IMR-90 (cell line): ENCODE measurements at regions not wholly inside any gene's neighbourhood (a gene's known extent, or its start where the extent isn't known, plus 50 kb on each side); places are given as distances from the start of the nearest gene placed in this dataset.

Source experiments
- ATAC-seq: fragments of 200-7000 bp; cut with Tn5 transposase; 2 replicates; pipeline ENCODE4 v1.9.1; 2020; ENCODE audit warnings: low read depth, mild to moderate bottlenecking, moderate library complexity
- BruUV-seq: library from RNA; stranded (reverse); fragments of 400-500 nt; replicated peaks from 2 replicates; lab custom pipeline; 2021; lab: Mats Ljungman, UMichigan
- CTCF ChIA-PET: fragments of 300-600 bp; formaldehyde crosslinking; extraction: SDS; loops from one replicate; lab custom pipeline; 2021; ENCODE audit warnings: antibody characterized with exemption; lab: Yijun Ruan, JAX
- POLR2A ChIA-PET: fragments of 300-600 bp; sonication (Branson Sonifier 250); formaldehyde crosslinking; loops from one replicate; lab custom pipeline; 2022; ENCODE audit warnings: antibody characterized with exemption; ENCODE audit not compliant: unreplicated experiment; lab: Charles Lee
- DNase-seq: peaks from one replicate; pipeline ENCODE4 v3.0.0; 2013
- H2AFZ ChIP-seq: replicated peaks from 2 replicates; pipeline ENCODE3; 2013; ENCODE audit warnings: low read length, mild to moderate bottlenecking; ENCODE audit not compliant: poor library complexity
- H2AK5ac ChIP-seq: 2 replicates; pipeline ENCODE4 v1.6.1; 2013; ENCODE audit warnings: low read depth, low read length, inconsistent platforms
- H2AK9ac ChIP-seq: replicated peaks from 2 replicates; pipeline ENCODE3; 2013; ENCODE audit warnings: mild to moderate bottlenecking, low read depth, low read length, moderate library complexity; ENCODE audit not compliant: poor library complexity
- H2BK120ac ChIP-seq: 2 replicates; pipeline ENCODE4 v1.6.1; 2013; ENCODE audit warnings: low read depth, low read length, inconsistent platforms
- H2BK15ac ChIP-seq: 3 replicates; pipeline ENCODE4 v1.6.1; 2013; ENCODE audit warnings: low read depth, low read length, inconsistent platforms
- H2BK20ac ChIP-seq: 2 replicates; pipeline ENCODE4 v1.6.1; 2013; ENCODE audit warnings: low read depth, mild to moderate bottlenecking, inconsistent platforms, low read length, moderate library complexity
- H2BK5ac ChIP-seq: 2 replicates; pipeline ENCODE4 v1.6.1; 2013; ENCODE audit warnings: mild to moderate bottlenecking, low read depth, low read length, inconsistent platforms; ENCODE audit not compliant: poor library complexity, severe bottlenecking
- H3K14ac ChIP-seq: replicated peaks from 2 replicates; pipeline ENCODE4 v1.6.1; 2013; ENCODE audit warnings: low read depth, low read length, inconsistent platforms
- H3K18ac ChIP-seq: 2 replicates; pipeline ENCODE4 v1.6.1; 2013; ENCODE audit warnings: low read depth, low read length, control low read depth
- H3K23ac ChIP-seq: 2 replicates; pipeline ENCODE4 v1.6.1; 2013; ENCODE audit warnings: low read depth, low read length, inconsistent platforms
- H3K27ac ChIP-seq: 2 replicates; pipeline ENCODE4 v1.5.1; 2013; ENCODE audit warnings: mild to moderate bottlenecking, control low read depth, low read length; ENCODE audit not compliant: insufficient read depth
- H3K27me3 ChIP-seq: 2 replicates; pipeline ENCODE4 v1.6.1; 2013; ENCODE audit warnings: low read length; ENCODE audit not compliant: control insufficient read depth, insufficient read depth
- H3K36me3 ChIP-seq: 2 replicates; pipeline ENCODE4 v1.6.1; 2013; ENCODE audit warnings: low read length, mixed read lengths; ENCODE audit not compliant: control insufficient read depth, insufficient read depth
- H3K4ac ChIP-seq: 2 replicates; pipeline ENCODE4 v1.6.1; 2013; ENCODE audit warnings: low read depth, low read length, inconsistent platforms
- H3K4me1 ChIP-seq: 2 replicates; pipeline ENCODE4 v1.6.1; 2013; ENCODE audit warnings: low read length, mixed read lengths; ENCODE audit not compliant: control insufficient read depth, insufficient read depth
- H3K4me2 ChIP-seq: 2 replicates; pipeline ENCODE4 v1.6.1; 2013; ENCODE audit warnings: low read depth, mild to moderate bottlenecking, control low read depth, low read length, moderate library complexity
- H3K4me3 ChIP-seq: 2 replicates; pipeline ENCODE4 v1.5.1; 2013; ENCODE audit warnings: low read depth, mild to moderate bottlenecking, control low read depth, low read length, moderate library complexity; ENCODE audit not compliant: insufficient read depth
- H3K56ac ChIP-seq: 2 replicates; pipeline ENCODE4 v1.6.1; 2013; ENCODE audit warnings: low read length, inconsistent platforms; ENCODE audit not compliant: insufficient read depth; ENCODE audit errors: extremely low read depth
- H3K79me1 ChIP-seq, 2 experiments: 2 replicates each; pipeline ENCODE4 v1.6.1; 2013; ENCODE audit warnings: low read length in 2 of 2, inconsistent platforms in 1 of 2, low read depth in 1 of 2
- H3K9ac ChIP-seq: 2 replicates; pipeline ENCODE4 v1.6.1; 2013; ENCODE audit warnings: low read depth, low read length, control low read depth
- H3K9me1 ChIP-seq: 2 replicates; pipeline ENCODE4 v1.6.1; 2013; ENCODE audit warnings: low read length, inconsistent platforms; ENCODE audit not compliant: insufficient read depth
- H3K9me3 ChIP-seq: 2 replicates; pipeline ENCODE4 v1.6.1; 2013; ENCODE audit warnings: low read length; ENCODE audit not compliant: control insufficient read depth, insufficient read depth
- H4K20me1 ChIP-seq: 2 replicates; pipeline ENCODE4 v1.6.1; 2013; ENCODE audit warnings: low read length, inconsistent platforms; ENCODE audit not compliant: insufficient read depth
- H4K5ac ChIP-seq: 2 replicates; pipeline ENCODE4 v1.6.1; 2013; ENCODE audit warnings: mild to moderate bottlenecking, low read depth, low read length, control low read depth
- H4K8ac ChIP-seq, 2 experiments: 2 replicates each; pipeline ENCODE4 v1.6.1; 2013; ENCODE audit warnings: low read depth in 2 of 2, low read length in 2 of 2, control low read depth in 1 of 2, inconsistent platforms in 1 of 2
- H4K91ac ChIP-seq: 2 replicates; pipeline ENCODE4 v1.6.1; 2013; ENCODE audit warnings: low read depth, low read length, inconsistent platforms; ENCODE audit not compliant: insufficient read depth
- FOS ChIP-seq: fragments of 150-350 bp; IDR thresholded peaks from 2 replicates; pipeline ENCODE4 v1.6.1; 2016; ENCODE audit warnings: low read depth, low read length
- RAD21 ChIP-seq: IDR thresholded peaks from 2 replicates; pipeline ENCODE4 v1.6.1; 2012; ENCODE audit warnings: low read length, improper control_type of control experiment
- SMC3 ChIP-seq: fragments of 150-350 bp; IDR thresholded peaks from 2 replicates; pipeline ENCODE4 v1.6.1; 2016; ENCODE audit warnings: low read depth, mild to moderate bottlenecking, antibody characterized with exemption, low read length, moderate library complexity
- whole genome bisulfite sequencing, 2 experiments: methylation state at CpG; one replicate each; pipeline versions ENCODE4 v1.1.5 to v1.1.7; 2013; ENCODE audit warnings: missing lambda C conversion rate in 2 of 2; ENCODE audit not compliant: insufficient read length in 1 of 2; ENCODE audit errors: extremely low coverage in 2 of 2; 5-methylcytosine and 5-hydroxymethylcytosine counted together
- dilution Hi-C: fragments of 300-500 bp; cut with HindIII; formaldehyde crosslinking; loops from one replicate; pipeline ENCODE4 v1.14.3; 2018; ENCODE audit warnings: low sequenced_read_pairs; ENCODE audit not compliant: unreplicated experiment
- in situ Hi-C: fragments of 300-500 bp; cut with MboI; formaldehyde crosslinking; loops from 3 replicates; pipeline ENCODE4 v1.14.3; 2019; ENCODE audit warnings: low sequenced_read_pairs, inconsistent platforms, mixed read lengths
- intact Hi-C: fragments of 100-400 bp; cut with micrococcal nuclease; formaldehyde crosslinking; loops from 2 replicates; pipeline ENCODE4 v1.10.0; 2022
- TF ChIP-seq, protein P1 (sequence below): conservative IDR thresholded peaks from 2 replicates; pipeline ENCODE4 v1.5.1; 2012; ENCODE audit warnings: mild to moderate bottlenecking, low read depth, low read length, improper control_type of control experiment

DNA sequence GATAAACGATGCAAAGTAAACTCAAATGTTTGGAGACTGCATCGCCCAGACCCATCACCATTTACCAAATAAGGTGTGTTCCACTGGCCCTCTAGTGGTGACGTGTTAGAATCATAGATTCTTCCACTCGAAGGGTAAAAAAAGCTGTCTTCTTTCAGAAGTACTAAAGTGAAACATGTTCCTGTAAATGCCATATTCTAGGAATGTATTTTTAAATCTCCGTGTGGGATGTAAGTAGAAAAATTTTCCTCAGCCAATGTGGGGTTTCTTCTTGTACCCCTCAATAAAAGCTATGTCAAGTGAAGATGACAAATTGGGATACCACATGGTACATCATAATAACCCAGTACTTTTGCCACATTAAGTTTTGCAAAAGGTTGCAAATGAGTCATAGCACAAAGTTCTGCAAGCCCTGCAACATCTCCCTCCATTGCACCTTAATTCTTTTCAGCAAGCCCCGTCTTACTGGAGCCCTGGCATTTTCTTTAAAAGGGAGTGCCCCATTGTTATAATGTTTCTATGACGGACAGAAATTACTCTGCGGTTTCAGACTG lies 100.8 kb downstream of the CCER1 start:
- Histone ChIP-seq H4K20me1 (no peaks in the 10 kb centered on the region), H3K9me1 (no peaks in the 10 kb centered on the region), H4K8ac (no peak overlapping the region), H3K27ac (no peak overlapping the region), H2AK5ac (no peak overlapping the region), H2BK5ac (no peak overlapping the region), H2AK9ac (peak overlapping the region; percentile 42), H2BK15ac (no peak overlapping the region), H3K18ac (no peak overlapping the region), H4K91ac (no peak overlapping the region), H2AFZ (no peak overlapping the region), H3K56ac (no peak overlapping the region), H2BK120ac (no peak overlapping the region), H3K4me2 (peak overlapping the region; percentile 65; the same call in 1 of the 2 replicates), H3K36me3 (no peaks in the 10 kb centered on the region), H3K9me3 (no peaks in the 10 kb centered on the region), H3K79me1 (no peaks in the 10 kb centered on the region), H3K4me1 (no peaks in the 10 kb centered on the region), H3K4ac (no peak overlapping the region), H3K27me3 (no peaks in the 10 kb centered on the region), H2BK20ac (no peak overlapping the region), H3K9ac (no peak overlapping the region), H4K5ac (no peak overlapping the region), H3K23ac (no peak overlapping the region), H3K14ac (no peak overlapping the region), H3K4me3 (no peak overlapping the region)
- ChIA-PET CTCF (interaction anchor here (0.5 to 1.3 kb wide), 14 partner anchors 9 to 1102 kb away, joined by 3 to 7 read pairs (median 3); no protein-coding TSS in a partner anchor), POLR2A (no interaction called here)
- WGBS, 2 experiments, result 100% methylated on average over 1 of the region's 8 CpGs; no CpG with 5 or more reads in 1 of the 2 experiments
- ATAC-seq (peak; percentile 92), DNase-seq (peak; percentile 63)
- TF ChIP-seq, protein P1, sequence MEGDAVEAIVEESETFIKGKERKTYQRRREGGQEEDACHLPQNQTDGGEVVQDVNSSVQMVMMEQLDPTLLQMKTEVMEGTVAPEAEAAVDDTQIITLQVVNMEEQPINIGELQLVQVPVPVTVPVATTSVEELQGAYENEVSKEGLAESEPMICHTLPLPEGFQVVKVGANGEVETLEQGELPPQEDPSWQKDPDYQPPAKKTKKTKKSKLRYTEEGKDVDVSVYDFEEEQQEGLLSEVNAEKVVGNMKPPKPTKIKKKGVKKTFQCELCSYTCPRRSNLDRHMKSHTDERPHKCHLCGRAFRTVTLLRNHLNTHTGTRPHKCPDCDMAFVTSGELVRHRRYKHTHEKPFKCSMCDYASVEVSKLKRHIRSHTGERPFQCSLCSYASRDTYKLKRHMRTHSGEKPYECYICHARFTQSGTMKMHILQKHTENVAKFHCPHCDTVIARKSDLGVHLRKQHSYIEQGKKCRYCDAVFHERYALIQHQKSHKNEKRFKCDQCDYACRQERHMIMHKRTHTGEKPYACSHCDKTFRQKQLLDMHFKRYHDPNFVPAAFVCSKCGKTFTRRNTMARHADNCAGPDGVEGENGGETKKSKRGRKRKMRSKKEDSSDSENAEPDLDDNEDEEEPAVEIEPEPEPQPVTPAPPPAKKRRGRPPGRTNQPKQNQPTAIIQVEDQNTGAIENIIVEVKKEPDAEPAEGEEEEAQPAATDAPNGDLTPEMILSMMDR, result peak; percentile 68
- TF ChIP-seq FOS (no peak), SMC3 (peak; percentile 50), RAD21 (peak; percentile 58)
- intact Hi-C loops, result loop anchor here (2.0 to 5.0 kb wide), 3 partner anchors 157 to 1311 kb away; partner anchors contain the start of gene ATP2B1
- in situ Hi-C loops, result no loop called here
- dilution Hi-C loops, result no loop called here
- no TSS peak for BruUV-seq
